ENCODE measurements at regions not wholly inside any gene's neighbourhood (a gene's known extent, or its start where the extent isn't known, plus 50 kb on each side); places are given as distances from the start of the nearest gene placed in this dataset.

DNA sequence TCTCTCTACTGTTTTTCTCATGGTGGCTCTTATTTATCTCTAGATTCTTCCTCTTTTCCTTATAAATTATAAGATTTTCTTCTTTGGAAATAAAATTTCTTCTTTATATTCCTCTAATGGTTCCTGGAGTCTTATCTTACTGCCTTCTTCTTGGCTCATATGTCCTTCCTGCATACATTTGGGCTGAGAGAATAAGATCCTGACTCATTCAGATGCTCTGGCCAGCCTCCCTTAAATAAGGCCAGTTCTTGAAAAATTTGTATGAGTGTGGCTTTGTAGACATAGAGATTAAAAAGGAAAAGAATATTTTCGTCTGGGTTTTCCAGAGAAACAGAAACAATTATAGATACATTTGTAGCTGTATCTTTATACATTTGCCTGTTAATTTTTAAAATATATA is 411.3 kb downstream of the KIF20B start:
- TF ChIP-seq, protein P1, sequence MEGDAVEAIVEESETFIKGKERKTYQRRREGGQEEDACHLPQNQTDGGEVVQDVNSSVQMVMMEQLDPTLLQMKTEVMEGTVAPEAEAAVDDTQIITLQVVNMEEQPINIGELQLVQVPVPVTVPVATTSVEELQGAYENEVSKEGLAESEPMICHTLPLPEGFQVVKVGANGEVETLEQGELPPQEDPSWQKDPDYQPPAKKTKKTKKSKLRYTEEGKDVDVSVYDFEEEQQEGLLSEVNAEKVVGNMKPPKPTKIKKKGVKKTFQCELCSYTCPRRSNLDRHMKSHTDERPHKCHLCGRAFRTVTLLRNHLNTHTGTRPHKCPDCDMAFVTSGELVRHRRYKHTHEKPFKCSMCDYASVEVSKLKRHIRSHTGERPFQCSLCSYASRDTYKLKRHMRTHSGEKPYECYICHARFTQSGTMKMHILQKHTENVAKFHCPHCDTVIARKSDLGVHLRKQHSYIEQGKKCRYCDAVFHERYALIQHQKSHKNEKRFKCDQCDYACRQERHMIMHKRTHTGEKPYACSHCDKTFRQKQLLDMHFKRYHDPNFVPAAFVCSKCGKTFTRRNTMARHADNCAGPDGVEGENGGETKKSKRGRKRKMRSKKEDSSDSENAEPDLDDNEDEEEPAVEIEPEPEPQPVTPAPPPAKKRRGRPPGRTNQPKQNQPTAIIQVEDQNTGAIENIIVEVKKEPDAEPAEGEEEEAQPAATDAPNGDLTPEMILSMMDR (IDR thresholded peaks at IDR 0.05) = no peak
- no peak for TF ChIP-seq POLR2A (IDR thresholded peaks at IDR 0.05)

Data from body of pancreas (tissue), 4 donors.